Ovary (tissue), 3 donors: ENCODE measurements at regions not wholly inside any gene's neighbourhood (a gene's known extent, or its start where the extent isn't known, plus 50 kb on each side); places are given as distances from the start of the nearest gene placed in this dataset.

Experiments used
- EP300 ChIP-seq: sonication (generic); formaldehyde crosslinking; IDR thresholded peaks from one replicate; pipeline ENCODE4 v1.6.1; 2017; ENCODE audit warnings: antibody characterized with exemption
- POLR2A ChIP-seq: fragments of 450-650 bp; IDR thresholded peaks from one replicate; pipeline ENCODE4 v1.6.1; 2017; ENCODE audit warnings: antibody characterized with exemption, mild to moderate bottlenecking, moderate library complexity
- TF ChIP-seq, protein P1 (sequence below), 3 donors: fragments of 450-650 bp in 2 of 3; fragments of 200-600 bp in 1 of 3; IDR thresholded peaks; one replicate each; pipeline versions ENCODE4 v1.5.1 to v1.8.0; 2016 to 2022; ENCODE audit warnings: antibody characterized with exemption in 3 of 3, mild to moderate bottlenecking in 1 of 3
- donor health status: DM: no; HTN: no; CAD: no.

DNA sequence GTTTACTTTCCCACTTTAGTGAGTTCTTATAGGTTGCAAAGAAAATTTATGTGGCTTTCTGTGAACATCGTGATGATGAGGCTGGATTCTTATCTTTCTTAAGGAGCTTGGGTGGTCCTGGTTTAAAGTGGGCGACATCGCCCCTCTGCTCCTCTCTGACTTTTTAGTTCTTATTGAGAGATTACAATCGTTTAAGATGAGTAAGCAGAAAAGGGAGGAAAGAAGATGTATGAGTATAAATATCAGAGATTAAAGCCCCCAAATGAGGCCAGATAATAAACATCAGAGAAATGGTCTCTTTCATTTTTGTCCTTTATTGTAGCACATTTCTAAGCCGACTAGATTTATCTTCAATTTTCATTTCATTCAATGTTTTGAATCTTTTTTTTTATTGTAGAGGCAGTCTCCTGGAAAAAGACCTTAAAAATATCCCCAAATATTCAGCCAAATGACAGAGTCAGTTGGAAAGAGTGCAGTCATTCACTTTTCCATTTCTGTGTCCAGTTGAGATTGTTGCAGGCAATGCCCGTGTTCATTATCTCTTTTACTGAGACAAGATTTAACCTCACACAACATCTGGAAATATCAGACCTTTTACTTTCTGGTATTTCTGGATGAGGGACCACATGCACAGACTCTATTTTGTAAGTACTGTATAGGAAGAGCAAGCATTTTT, 62.0 kb upstream of the PDE7B start:
- TF ChIP-seq, protein P1, sequence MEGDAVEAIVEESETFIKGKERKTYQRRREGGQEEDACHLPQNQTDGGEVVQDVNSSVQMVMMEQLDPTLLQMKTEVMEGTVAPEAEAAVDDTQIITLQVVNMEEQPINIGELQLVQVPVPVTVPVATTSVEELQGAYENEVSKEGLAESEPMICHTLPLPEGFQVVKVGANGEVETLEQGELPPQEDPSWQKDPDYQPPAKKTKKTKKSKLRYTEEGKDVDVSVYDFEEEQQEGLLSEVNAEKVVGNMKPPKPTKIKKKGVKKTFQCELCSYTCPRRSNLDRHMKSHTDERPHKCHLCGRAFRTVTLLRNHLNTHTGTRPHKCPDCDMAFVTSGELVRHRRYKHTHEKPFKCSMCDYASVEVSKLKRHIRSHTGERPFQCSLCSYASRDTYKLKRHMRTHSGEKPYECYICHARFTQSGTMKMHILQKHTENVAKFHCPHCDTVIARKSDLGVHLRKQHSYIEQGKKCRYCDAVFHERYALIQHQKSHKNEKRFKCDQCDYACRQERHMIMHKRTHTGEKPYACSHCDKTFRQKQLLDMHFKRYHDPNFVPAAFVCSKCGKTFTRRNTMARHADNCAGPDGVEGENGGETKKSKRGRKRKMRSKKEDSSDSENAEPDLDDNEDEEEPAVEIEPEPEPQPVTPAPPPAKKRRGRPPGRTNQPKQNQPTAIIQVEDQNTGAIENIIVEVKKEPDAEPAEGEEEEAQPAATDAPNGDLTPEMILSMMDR (IDR thresholded peaks at IDR 0.05), result no peak
- no peak for TF ChIP-seq POLR2A
- TF ChIP-seq EP300, result no peak
